HT1080 (cell line): ENCODE measurements at regions not wholly inside any gene's neighbourhood (a gene's known extent, or its start where the extent isn't known, plus 50 kb on each side); places are given as distances from the start of the nearest gene placed in this dataset.
"Not testable (repeated sequence)": the region's sequence is repeated elsewhere in the genome, so short reads cannot be mapped to it uniquely, and the experiment has no call there.

Experiments
- DNase-seq: peaks from one replicate; pipeline ENCODE4 v3.0.0-alpha.2; 2015; ENCODE audit warnings: low read depth

DNA sequence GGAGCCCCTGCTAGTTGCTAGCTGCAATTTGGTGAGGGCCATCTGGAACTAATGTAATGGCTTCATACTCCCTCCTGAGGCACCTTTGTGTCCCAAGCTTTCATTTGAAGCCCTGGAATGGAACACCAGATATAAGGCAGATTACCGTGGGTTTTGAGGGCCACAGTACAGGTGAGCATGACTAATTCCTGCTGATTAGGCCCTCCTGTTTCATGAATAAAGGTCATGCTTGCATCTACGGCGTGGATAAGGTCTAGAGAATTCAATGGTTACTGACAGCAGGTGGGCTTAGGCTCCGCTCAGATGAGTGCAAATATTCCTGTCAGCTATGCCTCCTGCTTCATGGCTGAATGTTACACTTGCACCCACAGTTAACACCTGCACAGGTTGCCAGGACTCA is 495.4 kb downstream of the NAP1L3 start:
- no peak for DNase-seq

DNA sequence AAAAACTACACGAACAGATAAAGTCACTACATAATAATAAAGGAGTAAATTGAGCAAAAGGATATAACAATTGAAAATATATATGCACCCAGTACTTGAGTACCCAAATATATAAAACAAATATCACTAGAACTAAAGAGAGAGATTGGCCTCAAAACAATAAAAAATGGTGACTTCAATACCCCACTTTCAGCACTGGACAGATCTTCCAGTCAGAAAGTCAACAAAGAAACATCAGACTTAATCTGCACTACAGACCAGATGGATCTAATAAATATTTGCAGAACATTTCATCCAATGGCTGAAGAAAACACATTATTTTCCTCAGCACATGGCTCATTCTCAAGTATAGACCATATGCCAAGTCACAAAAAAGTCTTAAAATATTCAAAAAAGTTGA is 503.6 kb downstream of the NAP1L3 start:
- no peak for DNase-seq

DNA sequence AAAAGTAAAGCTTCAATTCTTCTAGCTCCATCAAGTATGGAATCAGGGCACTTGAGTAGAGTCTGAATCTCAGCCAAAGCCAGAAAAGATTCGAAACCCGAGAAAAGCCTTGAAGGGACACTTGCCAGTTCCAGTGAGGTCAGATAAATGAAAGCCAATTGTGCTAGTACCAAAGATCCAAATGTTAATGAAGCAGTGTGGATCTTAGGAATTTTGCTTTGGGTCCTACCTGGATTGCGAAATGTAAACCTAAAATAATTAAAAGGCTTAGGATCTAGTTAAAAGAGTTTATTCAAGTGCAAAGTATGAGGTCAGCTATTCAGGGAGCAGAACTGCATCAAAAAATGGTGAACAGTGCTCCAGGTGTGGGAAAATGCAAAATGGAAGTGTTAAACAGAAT is 552.6 kb downstream of the NAP1L3 start:
- no peak for DNase-seq

GRCh38 chrX:93103353-93104067 is 569.9 kb downstream of the NAP1L3 start:
- DNase-seq, result not testable (repeated sequence)

GRCh38 chrX:93095535-93095934 is 577.8 kb downstream of the NAP1L3 start:
- not testable (repeated sequence) for DNase-seq

DNA sequence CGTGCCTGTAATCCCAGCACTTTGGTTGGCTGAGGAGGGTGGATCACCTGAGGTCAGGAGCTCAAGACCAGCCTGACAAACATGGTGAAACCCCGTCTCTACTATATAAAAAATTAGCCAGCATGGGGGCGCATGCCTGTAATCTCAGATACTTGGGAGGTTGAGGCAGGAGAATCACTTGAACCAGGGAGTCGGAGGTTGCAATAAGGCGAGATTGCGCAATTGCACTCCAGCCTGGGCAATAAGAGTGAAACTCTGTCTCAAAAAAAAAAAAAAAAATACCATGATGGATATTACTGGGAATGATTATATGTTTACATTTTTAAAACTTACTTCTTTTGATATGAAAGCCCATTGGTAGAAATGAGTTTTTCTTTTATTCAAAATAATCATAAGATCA is 594.5 kb downstream of the NAP1L3 start:
- DNase-seq, result not testable (repeated sequence)

- DNase-seq, result not testable (repeated sequence)
Observed at GRCh38 chrX:93055264-93055663, 618.1 kb downstream of the NAP1L3 start.

DNA sequence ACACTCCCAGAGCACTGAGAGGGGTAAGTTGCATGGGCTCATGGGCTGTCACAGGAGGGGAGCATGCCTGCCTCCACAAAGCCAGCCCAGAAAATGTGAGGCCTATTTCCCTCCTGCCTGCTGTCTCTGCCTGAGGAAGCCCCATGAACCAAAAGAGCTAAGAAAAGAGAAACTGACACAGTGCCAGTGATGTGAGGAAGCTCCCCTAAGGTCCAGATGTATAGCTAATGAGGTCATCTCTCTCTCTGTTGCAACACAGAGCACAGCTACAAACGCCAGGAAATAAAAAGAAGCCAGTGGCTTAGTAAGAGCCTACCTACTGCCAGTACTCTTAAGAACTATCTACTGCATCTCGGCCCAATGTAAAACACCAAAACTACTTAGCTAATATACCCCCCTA is 653.5 kb downstream of the NAP1L3 start:
- peak; percentile 61 for DNase-seq

- not testable (repeated sequence) for DNase-seq
Observed at GRCh38 chrX:93014481-93015030, 658.8 kb downstream of the NAP1L3 start.
